Suppressor macrophage treated with lipopolysaccharide for 1 hour (primary cell): ENCODE measurements at regions not wholly inside any gene's neighbourhood (a gene's known extent, or its start where the extent isn't known, plus 50 kb on each side); places are given as distances from the start of the nearest gene placed in this dataset.
"Not testable (repeated sequence)": the region's sequence is repeated elsewhere in the genome, so short reads cannot be mapped to it uniquely, and the experiment has no call there.

Experiments
- DNase-seq, 3 donors: peaks; one replicate each; pipeline ENCODE4 v3.0.0-alpha.2; 2020 to 2022

GRCh38 chr9:79489261-79490000, 82.3 kb upstream of the TLE4 start:
- peak; percentile 55 to 80 (median 78) for DNase-seq

GRCh38 chr9:79490657-79491248, 81.0 kb upstream of the TLE4 start:
- peak in 1 of 3 donors; percentile 38 for DNase-seq

- no peak for DNase-seq
Measured at GRCh38 chr9:79492092-79493009, 79.4 kb upstream of the TLE4 start.

- DNase-seq, result not testable (repeated sequence)
Measured at GRCh38 chr9:79500196-79500864, 71.4 kb upstream of the TLE4 start.

- peak in 1 of 3 donors; percentile 13 for DNase-seq
Measured at GRCh38 chr9:79501546-79501945, 70.2 kb upstream of the TLE4 start.

- DNase-seq, result no peak
Measured at GRCh38 chr9:79507801-79508200, 64.0 kb upstream of the TLE4 start.

GRCh38 chr9:79512251-79512650, 59.5 kb upstream of the TLE4 start:
- no peak for DNase-seq
